Lower leg skin (tissue), 3 donors: ENCODE measurements at regions not wholly inside any gene's neighbourhood (a gene's known extent, or its start where the extent isn't known, plus 50 kb on each side); places are given as distances from the start of the nearest gene placed in this dataset.

Experiments used
- POLR2A ChIP-seq, 2 donors: fragments of 450-650 bp; IDR thresholded peaks; one replicate each; pipeline ENCODE4 v1.6.1; 2016 to 2017; ENCODE audit warnings: antibody characterized with exemption in 2 of 2, mild to moderate bottlenecking in 1 of 2, moderate library complexity in 1 of 2
- TF ChIP-seq, protein P1 (sequence below), 3 donors: fragments of 450-650 bp; IDR thresholded peaks; one replicate each; pipeline ENCODE4 v1.5.1; 2016; ENCODE audit warnings: antibody characterized with exemption in 3 of 3, mild to moderate bottlenecking in 3 of 3, moderate library complexity in 2 of 3

DNA sequence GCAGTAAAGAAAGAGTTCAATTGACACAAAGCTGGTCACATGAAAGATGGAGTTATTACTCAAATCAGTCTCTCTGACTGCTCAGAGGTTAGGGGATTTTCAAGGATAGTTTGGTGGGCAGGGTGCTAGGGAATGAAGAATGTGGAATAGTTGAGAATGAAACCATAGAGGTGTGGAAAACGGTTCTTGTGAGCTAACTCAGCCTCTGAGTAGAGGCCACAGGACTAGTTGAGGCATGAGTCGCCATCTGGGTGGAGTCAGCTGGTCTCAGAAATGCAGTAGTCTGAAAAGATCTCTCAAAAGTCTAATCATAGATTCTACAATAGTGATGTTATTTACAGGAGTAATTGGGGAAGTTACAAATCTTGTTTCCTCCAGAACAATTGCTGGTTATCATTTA is 178.9 kb upstream of the SPEF2 start:
- TF ChIP-seq, protein P1, sequence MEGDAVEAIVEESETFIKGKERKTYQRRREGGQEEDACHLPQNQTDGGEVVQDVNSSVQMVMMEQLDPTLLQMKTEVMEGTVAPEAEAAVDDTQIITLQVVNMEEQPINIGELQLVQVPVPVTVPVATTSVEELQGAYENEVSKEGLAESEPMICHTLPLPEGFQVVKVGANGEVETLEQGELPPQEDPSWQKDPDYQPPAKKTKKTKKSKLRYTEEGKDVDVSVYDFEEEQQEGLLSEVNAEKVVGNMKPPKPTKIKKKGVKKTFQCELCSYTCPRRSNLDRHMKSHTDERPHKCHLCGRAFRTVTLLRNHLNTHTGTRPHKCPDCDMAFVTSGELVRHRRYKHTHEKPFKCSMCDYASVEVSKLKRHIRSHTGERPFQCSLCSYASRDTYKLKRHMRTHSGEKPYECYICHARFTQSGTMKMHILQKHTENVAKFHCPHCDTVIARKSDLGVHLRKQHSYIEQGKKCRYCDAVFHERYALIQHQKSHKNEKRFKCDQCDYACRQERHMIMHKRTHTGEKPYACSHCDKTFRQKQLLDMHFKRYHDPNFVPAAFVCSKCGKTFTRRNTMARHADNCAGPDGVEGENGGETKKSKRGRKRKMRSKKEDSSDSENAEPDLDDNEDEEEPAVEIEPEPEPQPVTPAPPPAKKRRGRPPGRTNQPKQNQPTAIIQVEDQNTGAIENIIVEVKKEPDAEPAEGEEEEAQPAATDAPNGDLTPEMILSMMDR (IDR thresholded peaks at IDR 0.05), result no peak
- TF ChIP-seq POLR2A (IDR thresholded peaks at IDR 0.05), result no peak
